GM19467 (cell line): ENCODE measurements at regions not wholly inside any gene's neighbourhood (a gene's known extent, or its start where the extent isn't known, plus 50 kb on each side); places are given as distances from the start of the nearest gene placed in this dataset.
"Not testable (repeated sequence)": the region's sequence is repeated elsewhere in the genome, so short reads cannot be mapped to it uniquely, and the experiment has no call there.

ENCODE experiments used
- ATAC-seq: cut with Tn5 transposase; IDR thresholded peaks from one replicate; pipeline ENCODE4 v1.9.1; 2021; ENCODE audit warnings: mild to moderate bottlenecking, moderate library complexity; ENCODE audit not compliant: unreplicated experiment

DNA sequence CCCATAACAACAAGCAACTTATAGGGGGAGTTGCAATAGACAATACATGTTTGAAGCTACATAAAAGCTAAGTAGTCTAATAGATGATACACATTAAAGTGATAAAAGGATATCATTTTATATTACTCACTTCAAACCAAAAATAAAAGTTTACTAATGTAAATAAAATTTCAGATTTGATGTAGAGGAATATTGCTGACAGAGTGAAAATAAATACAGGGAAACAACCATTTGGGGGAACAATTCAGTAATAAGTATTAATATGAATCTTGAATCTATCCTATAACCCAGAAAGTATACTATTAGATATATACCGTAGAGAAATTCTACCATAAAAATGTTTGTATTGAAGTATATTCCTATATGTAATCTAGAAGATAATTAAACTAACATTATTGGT is 1248.9 kb upstream of the EPHA6 start:
- ATAC-seq = no peak

DNA sequence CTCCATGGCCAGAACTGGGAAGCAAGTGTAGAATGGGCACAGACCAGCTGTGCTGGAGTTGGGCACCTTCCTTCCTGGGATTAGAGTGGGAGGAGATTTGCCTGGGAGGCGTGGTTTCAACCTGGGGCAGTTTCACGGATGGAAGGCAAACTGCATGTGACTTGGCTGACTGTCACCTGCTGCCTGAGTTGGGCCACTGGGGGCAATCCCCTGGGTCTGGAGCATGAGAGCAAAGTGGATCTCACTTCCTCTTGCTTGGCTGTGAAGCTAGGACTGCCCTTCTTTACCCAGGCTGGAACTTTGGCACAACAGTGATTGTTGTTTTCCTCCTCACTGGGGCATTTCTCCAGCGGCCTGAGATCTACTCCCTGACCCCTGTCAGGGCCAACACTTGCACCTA is 1247.0 kb upstream of the EPHA6 start:
- no peak for ATAC-seq

DNA sequence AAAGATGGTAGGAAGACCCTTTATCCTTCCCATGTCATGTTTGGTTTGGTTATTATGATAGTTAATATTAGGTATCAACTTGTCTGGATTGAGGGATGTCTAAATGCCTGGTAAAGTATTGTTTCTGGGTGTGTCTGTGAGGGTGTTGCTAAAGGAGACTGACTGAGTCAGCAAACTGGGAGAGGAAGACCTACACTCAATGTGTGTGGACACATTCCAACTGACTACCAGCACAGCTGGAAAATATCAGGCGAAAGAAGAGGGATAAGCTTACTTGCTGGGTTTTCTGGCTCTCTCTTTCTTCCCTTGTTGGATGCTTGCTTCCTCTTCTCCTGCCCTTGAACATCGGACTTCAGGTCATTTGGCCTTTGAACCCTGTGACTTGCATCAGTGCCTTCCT is 1227.6 kb upstream of the EPHA6 start:
- ATAC-seq = no peak

DNA sequence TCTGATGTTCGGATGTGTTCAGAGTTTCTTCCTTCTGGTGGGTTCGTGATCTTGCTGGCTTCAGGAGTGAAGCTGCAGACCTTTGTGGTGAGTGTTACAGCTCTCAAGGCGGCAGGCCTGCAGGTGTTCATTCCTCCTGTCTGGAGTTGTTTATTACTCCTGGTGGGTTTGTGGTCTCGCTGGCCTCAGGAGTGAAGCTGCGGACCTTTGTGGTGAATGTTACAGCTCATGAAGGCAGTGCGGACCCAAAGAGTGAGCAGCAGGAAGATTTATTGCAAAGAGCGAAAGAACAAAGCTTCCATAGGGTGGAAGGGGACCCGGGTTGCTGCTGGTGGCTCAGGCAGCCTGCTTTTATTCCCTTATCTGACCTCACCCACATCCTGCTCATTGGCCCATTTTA is 1226.8 kb upstream of the EPHA6 start:
- ATAC-seq = not testable (repeated sequence)

DNA sequence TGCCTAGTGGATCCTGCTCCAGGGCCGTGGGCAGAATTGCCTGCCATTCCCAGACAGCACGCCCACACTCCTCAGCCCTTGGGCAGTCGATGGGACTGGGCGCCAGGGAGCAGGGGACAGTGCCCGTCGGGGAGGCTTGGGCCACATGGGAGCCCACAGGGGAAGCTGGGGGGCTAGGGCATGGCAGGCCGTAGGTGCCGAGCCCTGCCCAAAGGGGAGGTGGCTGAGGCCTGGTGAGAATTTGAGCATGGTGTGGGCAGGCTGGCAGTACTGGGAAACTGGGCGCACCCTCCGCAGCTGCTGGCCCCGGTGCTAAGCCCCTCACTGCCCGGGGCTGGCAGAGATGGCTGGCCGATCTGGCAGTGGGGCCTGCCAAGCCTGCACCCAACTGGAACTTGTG is 1225.9 kb upstream of the EPHA6 start:
- no peak for ATAC-seq

DNA sequence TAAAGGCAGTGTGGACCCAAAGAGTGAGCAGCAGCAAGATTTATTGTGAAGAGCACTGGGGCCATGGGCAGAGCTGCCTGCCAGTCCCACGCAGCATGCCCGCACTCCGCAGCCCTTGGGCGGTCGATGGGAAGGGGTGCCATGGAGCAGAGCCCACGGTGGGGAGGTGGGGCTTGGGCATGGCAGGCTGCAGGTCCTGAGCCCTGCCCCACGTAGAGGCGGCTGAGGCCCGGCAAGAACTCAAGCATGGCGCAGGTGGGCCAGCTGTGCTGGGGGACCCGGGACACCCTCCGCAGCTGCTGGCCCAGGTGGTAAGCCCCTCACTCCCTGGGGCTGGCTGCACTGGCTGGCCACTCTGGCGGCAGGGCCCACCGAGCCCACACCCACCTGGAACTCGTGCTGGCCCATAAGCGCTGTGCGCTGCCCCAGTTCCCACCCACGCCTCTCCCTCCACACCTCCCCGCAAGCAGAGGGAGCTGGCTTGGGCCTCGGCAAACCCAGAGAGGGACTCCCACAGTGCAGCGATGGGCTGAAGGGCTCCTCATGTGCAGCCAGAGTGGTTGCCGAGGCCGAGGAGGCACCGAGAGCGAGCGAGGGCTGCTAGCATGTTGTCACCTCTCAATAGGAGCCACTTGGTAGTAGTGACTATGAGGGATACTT is 1218.8 kb upstream of the EPHA6 start:
- ATAC-seq = no peak

DNA sequence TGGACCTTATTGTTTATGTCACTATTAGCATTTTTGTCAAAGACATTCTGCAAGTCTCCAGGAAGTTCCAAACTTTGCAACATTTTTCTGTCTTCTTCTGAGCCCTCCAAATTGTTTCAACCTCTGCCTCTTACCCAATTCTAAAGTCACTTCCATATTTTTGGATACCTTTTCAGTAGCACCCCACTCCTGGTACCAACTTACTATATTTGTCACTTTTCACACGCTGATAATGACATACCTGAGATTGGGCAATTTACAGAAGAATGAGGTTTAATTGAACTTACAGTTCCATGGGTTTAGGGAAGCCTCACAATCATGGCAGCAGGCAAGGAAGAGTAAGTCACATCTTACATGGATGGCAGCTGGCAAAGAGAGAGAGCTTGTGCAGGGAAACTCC is 1206.5 kb upstream of the EPHA6 start:
- no peak for ATAC-seq

DNA sequence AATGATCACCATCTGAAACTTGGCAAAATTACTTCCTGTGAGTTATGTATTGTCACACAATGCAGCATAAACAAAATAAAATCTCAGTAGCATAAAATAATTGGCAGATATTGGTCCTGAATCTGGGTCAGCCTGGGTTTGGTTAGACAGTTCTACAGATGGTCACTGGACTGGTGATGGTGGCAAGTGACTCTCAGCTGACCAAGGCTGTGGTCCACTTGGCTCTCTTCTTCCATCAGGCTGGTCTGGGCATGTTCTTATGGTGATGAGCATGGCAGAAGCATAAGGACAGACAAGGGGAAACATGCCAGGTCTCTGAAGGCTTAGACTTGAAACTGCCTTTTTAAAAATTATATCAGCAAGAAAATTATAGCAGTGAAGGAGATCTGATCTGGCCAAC is 1205.0 kb upstream of the EPHA6 start:
- no peak for ATAC-seq

DNA sequence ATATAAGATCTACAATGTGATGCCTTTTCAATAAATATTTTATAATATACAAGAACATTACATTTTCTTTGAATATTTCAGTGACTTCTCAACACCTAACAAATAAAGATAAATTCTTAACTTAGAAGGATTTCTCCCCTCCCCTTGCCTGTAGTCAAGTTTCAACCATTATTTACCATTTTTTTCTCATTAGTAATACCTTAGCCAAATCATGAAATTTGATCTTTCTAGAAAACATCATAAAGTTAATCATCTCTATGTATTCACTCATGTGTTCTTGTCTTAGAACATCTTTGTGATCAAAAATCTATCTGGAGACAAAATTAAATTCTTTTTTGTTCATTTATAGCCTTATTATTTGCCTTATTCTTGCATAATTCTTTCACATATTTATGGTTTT is 1201.8 kb upstream of the EPHA6 start:
- no peak for ATAC-seq

DNA sequence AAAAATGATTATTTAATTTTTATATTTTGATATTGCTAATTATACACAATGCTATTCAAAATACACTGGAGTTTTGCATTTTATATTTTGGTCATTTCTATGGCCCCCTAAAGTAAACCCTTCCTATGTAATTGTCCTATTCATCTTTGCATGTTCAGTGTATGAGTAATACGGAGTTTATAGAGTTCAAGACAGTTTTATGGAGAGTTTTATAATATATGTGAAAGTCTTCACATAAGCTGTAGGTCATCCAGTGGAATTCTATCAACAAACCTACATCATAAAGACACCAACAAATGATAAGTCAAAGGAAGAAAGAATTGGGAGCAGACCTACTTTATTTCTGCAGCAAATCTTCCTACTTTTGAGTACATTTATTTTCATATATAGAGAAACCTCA is 1200.4 kb upstream of the EPHA6 start:
- ATAC-seq = no peak

DNA sequence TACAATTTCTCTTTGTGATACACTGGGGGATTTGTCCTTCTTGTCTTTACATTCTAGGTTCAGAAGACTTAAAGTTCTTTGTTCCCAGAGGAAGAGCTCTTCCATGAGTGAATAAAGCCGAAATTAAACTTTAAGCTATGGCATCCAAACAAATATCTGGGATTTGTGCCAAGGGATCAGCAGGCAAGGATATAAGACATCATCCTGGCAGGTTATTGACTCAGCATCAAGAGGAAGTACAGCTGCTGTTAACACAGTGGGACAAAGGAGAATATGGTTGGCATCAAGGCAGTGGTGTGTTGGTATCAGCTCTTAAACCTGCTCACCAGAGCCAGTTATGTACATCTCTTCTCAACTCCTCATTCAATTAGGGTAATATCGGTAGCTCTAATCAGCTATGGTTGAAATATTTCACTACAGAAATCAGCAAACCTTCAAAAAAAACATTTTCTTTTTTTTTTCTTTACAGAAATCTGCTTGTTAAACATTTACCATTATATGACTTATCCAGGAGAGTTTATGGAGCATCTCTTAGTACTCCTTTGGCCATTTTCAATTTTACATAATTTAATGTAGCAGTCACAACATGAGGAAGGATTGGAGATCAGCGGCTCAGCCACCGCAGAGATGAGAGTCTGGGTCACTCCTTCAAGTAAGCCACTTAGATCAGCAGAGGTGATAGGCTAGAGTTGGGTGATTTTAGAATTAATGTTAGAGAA is 1198.6 kb upstream of the EPHA6 start:
- ATAC-seq = no peak

DNA sequence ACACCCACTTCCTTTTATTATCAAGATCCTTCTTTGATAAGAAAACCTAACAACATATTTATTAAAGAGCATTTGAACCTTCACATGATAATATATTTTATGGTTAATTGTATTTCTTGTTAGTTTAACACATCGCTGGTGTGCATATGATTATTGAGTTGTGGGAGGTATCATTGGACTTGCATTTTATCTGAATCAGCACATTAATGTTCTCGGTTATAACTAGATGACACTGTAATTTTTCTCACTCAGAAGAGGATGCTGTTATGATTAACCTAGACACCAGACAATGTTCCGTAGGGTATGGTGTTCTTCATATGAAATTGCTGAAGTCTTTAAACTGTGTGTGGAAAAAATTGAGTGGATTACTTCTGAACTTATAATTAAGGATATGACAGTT is 1188.3 kb upstream of the EPHA6 start:
- ATAC-seq = no peak

DNA sequence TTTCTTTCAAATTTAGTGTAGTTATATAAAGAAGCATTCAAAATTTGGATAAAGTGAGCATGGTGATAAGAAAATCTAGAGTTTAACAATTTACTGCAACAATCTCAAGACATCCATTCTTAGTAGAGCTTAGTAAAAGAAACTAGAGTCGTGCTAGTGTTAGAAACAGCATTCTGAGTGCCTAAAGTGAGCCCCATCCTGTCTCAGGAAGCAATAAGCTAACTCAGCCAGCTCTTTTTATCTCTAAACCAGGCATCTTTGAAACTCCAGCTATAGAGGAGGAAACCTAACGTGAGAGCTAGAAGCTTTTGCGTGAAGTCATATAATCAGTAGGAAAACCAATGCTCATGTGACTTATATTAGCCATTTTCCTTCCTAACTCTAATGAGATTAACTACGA is 1187.1 kb upstream of the EPHA6 start:
- ATAC-seq = no peak

DNA sequence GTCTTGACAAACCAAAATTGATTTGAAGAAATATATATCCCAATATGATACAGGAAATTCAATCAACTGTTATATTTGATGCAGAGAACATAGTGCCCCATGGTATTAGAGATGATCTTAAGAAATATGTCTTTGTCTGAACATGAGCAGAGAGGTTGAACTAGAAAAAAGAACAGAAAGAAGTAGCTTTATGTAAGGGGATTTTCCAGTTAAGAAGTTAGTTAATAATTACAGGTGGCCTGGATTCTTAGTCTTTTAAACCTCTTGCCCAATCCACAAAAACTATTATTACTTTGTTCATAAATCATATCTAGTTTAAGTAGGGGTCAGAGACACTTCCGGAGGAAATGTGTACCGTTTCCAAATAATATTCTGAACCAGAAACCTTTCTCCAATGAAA is 1186.7 kb upstream of the EPHA6 start:
- ATAC-seq = no peak

DNA sequence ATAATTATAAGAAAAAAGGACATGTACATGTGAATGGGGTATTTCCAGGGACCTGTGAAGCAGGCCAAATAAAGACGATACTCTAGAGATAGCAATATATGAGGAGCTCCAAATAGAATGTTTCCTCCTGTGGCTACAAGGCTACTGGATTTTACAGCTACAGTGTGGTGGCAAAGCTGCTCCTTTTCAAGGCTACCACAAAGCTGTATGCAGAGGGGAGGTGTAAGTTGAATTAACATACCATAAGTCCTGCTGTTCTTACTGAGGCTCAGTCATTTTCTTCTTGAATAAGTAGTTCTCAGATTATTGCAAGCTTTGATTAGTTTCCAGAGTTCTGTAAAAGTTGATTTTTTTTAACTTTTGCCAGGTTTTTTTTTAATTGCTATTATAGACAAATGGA is 1184.6 kb upstream of the EPHA6 start:
- no peak for ATAC-seq

DNA sequence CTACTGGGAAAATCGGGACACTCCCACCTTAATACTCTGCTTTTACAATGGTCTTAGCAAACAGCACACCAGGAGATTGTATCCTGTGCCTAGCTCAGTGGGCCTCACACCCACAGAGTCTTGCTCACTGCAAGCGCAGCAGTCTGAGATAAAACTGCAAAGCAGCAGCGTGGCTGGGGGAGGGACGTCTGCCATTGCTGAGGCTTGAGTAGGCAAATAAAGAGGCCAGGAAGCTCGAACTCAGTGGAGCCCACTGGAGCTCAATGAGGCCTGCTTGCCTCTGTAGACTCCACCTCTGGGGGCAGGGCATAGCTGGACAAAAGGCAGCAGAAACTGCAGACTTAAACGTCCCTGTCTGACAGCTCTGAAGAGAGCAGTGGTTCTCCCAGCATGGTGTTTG is 1169.1 kb upstream of the EPHA6 start:
- ATAC-seq = no peak

DNA sequence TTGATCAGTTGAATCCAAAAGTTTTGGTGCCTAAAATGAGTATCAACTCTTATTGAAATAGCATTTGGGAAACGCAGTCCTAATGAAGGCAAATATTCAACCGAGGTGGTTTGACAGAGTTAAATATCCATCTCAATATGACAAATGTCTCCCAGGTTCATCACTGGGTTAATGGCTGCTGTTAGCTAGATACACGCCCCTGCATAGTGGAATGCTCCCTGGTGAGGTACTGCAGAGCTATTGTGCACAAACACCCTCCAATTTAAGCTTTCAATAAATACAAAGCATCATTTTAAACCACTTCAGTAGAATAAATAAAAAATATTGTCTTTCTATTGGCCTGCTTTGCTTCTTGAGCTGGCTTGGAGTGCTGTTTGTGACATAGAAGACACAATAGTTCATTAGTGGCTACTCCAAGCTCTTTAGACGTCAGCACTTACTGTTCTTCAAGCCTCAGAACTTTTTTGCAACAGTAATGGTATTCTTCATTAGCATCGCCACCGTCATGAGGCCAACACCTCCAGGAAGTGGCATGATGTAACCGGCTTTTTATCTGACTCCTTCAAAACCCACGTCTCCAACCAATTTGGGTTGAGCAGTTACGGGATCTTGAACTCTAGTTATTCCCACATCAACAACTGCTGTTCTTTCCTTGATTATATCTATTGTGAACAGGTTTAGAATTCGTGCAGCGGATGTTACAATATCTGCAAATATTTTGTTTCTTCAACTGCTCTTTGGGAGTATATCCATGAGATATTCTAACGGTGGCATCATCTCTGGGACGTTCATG is 1159.6 kb upstream of the EPHA6 start:
- ATAC-seq = no peak

DNA sequence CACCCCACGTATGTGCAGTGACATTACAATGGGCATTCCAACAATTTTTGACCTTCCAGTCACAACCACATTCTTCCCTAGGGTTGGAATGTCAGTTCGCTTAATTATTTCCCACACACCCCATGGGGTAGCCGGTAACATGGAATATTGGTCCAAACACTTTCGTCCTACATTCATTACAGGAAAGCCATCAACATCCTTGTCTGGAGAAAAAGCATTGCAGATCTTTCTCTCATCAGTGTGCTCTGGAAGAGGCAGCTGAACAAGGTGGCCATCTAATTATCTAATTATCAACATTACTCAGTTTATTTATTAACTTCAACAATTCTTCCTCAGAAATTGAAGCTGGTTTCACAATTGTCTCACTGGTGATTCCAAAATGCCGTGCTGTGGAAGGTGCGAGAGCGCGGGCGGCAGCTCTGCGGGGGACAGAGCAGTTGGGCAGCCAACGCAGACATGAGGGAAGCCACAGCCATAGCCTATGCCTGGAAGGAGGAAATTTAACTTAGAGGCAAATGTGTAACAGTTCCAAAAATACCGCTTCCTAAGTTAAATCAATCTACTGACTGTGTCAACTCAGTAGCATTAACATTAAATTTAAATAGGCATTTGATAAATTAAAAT is 1158.9 kb upstream of the EPHA6 start:
- no peak for ATAC-seq

DNA sequence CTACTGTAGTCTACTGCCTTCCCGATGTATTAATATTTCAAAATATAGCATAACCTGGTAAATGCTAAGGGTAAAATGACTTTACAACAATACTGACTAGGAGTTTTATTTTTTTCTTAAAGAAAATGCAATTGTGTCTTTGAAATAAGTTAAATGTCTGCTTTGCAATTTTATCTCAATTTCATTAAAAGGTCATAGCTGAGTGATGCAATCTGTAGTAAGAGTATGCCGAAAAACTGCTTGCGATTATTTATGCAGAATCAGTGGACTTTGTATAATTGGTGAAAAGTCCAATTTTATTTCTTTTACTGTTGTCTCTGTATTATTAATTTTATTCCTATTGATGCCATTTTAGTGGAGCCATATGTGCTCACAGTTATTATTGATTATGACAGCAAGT is 1143.6 kb upstream of the EPHA6 start:
- ATAC-seq = no peak

DNA sequence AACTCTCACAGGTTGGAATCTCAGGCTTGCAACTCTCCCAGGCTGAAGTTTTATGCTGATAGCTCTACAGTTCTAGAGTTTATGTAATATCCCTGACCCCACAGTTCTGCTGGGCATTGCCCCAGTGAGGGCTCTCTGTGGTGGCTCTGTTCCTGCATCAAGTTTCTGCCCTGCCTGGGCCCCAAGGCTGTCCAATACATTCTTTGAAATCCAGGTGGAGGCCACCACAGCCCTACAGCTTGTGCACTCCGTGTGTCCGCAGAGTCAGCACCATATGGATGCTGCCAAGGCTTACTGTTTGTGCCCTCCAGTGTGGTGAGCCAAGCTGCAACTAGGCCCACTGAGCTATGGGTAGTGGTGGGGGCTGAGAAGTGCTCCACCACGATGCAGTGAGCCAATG is 1141.2 kb upstream of the EPHA6 start:
- no peak for ATAC-seq

DNA sequence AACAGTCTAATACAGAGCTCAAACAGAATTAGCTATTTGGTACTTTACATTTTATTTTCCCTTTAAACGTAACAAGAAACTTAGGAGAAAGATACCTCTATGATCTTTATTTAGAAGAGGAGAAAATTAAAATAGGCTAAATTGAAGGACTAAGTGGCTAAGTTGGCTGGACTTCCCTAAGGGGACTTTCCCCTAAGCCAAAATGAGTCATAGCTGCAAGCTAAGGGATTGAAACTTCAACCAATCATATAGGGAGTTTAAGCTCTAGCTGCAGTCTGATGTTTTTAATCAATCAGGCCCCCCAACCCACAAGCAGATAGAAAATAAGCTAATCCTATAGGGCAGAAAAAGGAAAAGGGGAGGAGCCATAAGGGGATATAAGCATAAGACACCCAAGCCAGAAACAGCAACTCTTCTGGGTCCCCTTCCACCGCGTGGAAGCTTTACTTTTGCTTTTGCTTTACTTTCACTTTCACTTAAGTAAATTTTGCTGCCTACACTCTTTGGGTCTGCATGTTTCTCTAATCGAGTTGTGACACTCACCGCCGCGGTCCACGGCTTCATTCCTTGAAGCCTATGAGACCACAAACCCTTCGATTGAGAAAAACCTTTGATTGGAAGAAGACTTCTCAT is 1108.5 kb upstream of the EPHA6 start:
- peak; percentile 69 for ATAC-seq
